HEK293 (cell line): ENCODE measurements at regions not wholly inside any gene's neighbourhood (a gene's known extent, or its start where the extent isn't known, plus 50 kb on each side); places are given as distances from the start of the nearest gene placed in this dataset.

Experiments used
- CTCF ChIA-PET: fragments of 350-600 bp; formaldehyde crosslinking; extraction: SDS; loops from one replicate; lab custom pipeline; 2021; ENCODE audit warnings: antibody characterized with exemption; lab: Yijun Ruan, JAX
- POLR2A ChIA-PET: fragments of 300-600 bp; formaldehyde crosslinking; extraction: SDS; loops from one replicate; lab custom pipeline; 2020; ENCODE audit warnings: antibody characterized with exemption, inconsistent platforms; lab: Yijun Ruan, JAX
- H3K27ac ChIP-seq: fragments of 200-500 bp; sonication (Bioruptor generic); 2 replicates; pipeline ENCODE4 v1.5.1; 2014; ENCODE audit warnings: low read depth, low read length, control low read depth, inconsistent platforms; ENCODE audit errors: extremely low read depth
- H3K36me3 ChIP-seq, 2 experiments: fragments of 200-500 bp in 1 of 2; sonication (Bioruptor generic) in 1 of 2; 1 replicate in 1 of 2; 2 replicates in 1 of 2; pipeline ENCODE4 v1.5.1; 2014 to 2017; ENCODE audit warnings: inconsistent platforms in 2 of 2, low read length in 2 of 2; ENCODE audit not compliant: control insufficient read depth in 2 of 2, insufficient read depth in 1 of 2
- H3K4me1 ChIP-seq: fragments of 200-500 bp; sonication (Bioruptor generic); 2 replicates; pipeline ENCODE4 v1.5.1; 2014; ENCODE audit warnings: mild to moderate bottlenecking, low read length, inconsistent platforms; ENCODE audit not compliant: control insufficient read depth, insufficient read depth
- H3K4me3 ChIP-seq: 2 replicates; pipeline ENCODE4 v1.5.1; 2011; ENCODE audit warnings: low read depth, mild to moderate bottlenecking, control low read depth, low read length, moderate library complexity
- H3K9me3 ChIP-seq: fragments of 200-500 bp; sonication (Bioruptor generic); 2 replicates; pipeline ENCODE4 v1.5.1; 2014; ENCODE audit warnings: low read depth, low read length, inconsistent platforms; ENCODE audit not compliant: control insufficient read depth, insufficient read depth
- KLF16 ChIP-seq: fragments of 450-650 bp; formaldehyde crosslinking; IDR thresholded peaks from 2 replicates; pipeline ENCODE4 v1.5.1; 2017; ENCODE audit warnings: missing biosample characterization, missing genetic modification characterization
- KLF9 ChIP-seq: fragments of 450-650 bp; formaldehyde crosslinking; IDR thresholded peaks from 2 replicates; pipeline ENCODE4 v1.5.1; 2016; ENCODE audit warnings: missing biosample characterization, missing genetic modification characterization, low read depth
- PRDM1 ChIP-seq: fragments of 450-650 bp; formaldehyde crosslinking; IDR thresholded peaks from 2 replicates; pipeline ENCODE4; 2016; ENCODE audit warnings: missing biosample characterization, missing genetic modification characterization
- TRIM28 ChIP-seq: IDR thresholded peaks from 2 replicates; pipeline ENCODE4 v1.6.1; 2011; ENCODE audit warnings: low read length, control low read depth, borderline replicate concordance
- ZBTB17 ChIP-seq: fragments of 450-650 bp; formaldehyde crosslinking; IDR thresholded peaks from 2 replicates; pipeline ENCODE4 v1.5.1; 2016; ENCODE audit warnings: missing biosample characterization, missing genetic modification characterization
- ZBTB21 ChIP-seq: fragments of 450-650 bp; formaldehyde crosslinking; IDR thresholded peaks from 2 replicates; pipeline ENCODE4 v1.5.1; 2017; ENCODE audit warnings: missing biosample characterization, missing genetic modification characterization
- ZFP41 ChIP-seq: fragments of 450-650 bp; formaldehyde crosslinking; IDR thresholded peaks from 2 replicates; pipeline ENCODE4 v1.5.1; 2016; ENCODE audit warnings: missing biosample characterization, missing genetic modification characterization, borderline replicate concordance
- ZNF155 ChIP-seq: fragments of 450-650 bp; formaldehyde crosslinking; IDR thresholded peaks from 2 replicates; pipeline ENCODE4 v1.5.1; 2016; ENCODE audit warnings: missing biosample characterization, missing genetic modification characterization
- ZNF2 ChIP-seq: fragments of 450-650 bp; formaldehyde crosslinking; IDR thresholded peaks from 2 replicates; pipeline ENCODE4 v1.5.1; 2016; ENCODE audit warnings: missing biosample characterization, missing genetic modification characterization
- ZNF211 ChIP-seq: fragments of 450-650 bp; formaldehyde crosslinking; IDR thresholded peaks from 2 replicates; pipeline ENCODE4 v1.5.1; 2016; ENCODE audit warnings: low read depth, missing biosample characterization, missing genetic modification characterization
- ZNF239 ChIP-seq: fragments of 450-650 bp; formaldehyde crosslinking; IDR thresholded peaks from 2 replicates; pipeline ENCODE4 v1.5.1; 2016; ENCODE audit warnings: missing biosample characterization, missing genetic modification characterization
- ZNF544 ChIP-seq: fragments of 450-650 bp; formaldehyde crosslinking; IDR thresholded peaks from 2 replicates; pipeline ENCODE4 v1.5.0; 2017; ENCODE audit warnings: missing biosample characterization, missing genetic modification characterization
- ZNF610 ChIP-seq: fragments of 450-650 bp; formaldehyde crosslinking; IDR thresholded peaks from 2 replicates; pipeline ENCODE4 v1.5.1; 2016; ENCODE audit warnings: missing biosample characterization, missing genetic modification characterization, borderline replicate concordance
- ZNF623 ChIP-seq: fragments of 450-650 bp; formaldehyde crosslinking; IDR thresholded peaks from 2 replicates; pipeline ENCODE4 v1.5.1; 2016; ENCODE audit warnings: missing biosample characterization, missing genetic modification characterization
- ZNF626 ChIP-seq: fragments of 450-650 bp; sonication (Bioruptor Pico); formaldehyde crosslinking; IDR thresholded peaks from 2 replicates; pipeline ENCODE4 v1.5.1; 2018; ENCODE audit warnings: missing biosample characterization, missing genetic modification characterization, inconsistent platforms
- ZNF629 ChIP-seq: fragments of 450-650 bp; formaldehyde crosslinking; IDR thresholded peaks from 2 replicates; pipeline ENCODE4 v1.5.1; 2017; ENCODE audit warnings: missing biosample characterization, missing genetic modification characterization
- ZNF785 ChIP-seq: fragments of 450-650 bp; formaldehyde crosslinking; IDR thresholded peaks from 2 replicates; pipeline ENCODE4 v1.5.1; 2016; ENCODE audit warnings: missing biosample characterization, missing genetic modification characterization
- ZNF837 ChIP-seq: fragments of 450-650 bp; formaldehyde crosslinking; IDR thresholded peaks from 2 replicates; pipeline ENCODE4 v1.5.1; 2016; ENCODE audit warnings: missing biosample characterization, missing genetic modification characterization
- ZXDB ChIP-seq: fragments of 450-650 bp; formaldehyde crosslinking; IDR thresholded peaks from 2 replicates; pipeline ENCODE4 v1.5.1; 2016; ENCODE audit warnings: missing biosample characterization, missing genetic modification characterization
- TF ChIP-seq, protein P1 (sequence below): fragments of 450-650 bp; formaldehyde crosslinking; IDR thresholded peaks from 2 replicates; pipeline ENCODE4 v1.5.1; 2016; ENCODE audit warnings: missing biosample characterization, missing genetic modification characterization
- TF ChIP-seq, protein P2 (sequence below): fragments of 450-650 bp; formaldehyde crosslinking; IDR thresholded peaks from 2 replicates; pipeline ENCODE4 v1.5.1; 2016; ENCODE audit warnings: missing biosample characterization, missing genetic modification characterization

DNA sequence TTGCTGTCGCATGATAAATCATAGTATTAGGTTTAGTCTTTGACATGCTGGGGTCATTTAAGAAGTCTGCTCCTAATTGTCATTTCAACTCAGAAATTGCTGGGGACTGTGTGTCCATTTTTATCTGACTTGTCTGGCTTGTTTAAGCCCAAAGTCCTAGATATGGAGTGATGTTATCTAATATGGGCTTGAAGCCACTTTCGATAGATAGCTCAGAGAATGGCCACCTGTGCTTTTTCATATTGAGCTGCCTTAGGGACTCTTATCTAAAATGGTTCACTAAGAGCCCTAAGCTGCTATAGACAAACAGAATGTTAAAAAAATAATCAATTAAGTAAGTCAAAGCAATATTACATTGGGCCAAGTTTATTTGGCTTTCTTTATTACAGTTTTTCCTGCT lies 81.6 kb upstream of the CNTNAP4 start:
- TF ChIP-seq ZBTB17 (no peak), PRDM1 (tag by site-specific recombination) (no peak), TRIM28 (no peak), ZFP41 (tag by site-specific recombination) (no peak), KLF16 (tag by site-specific recombination) (no peak), ZNF785 (tag by site-specific recombination) (no peak)
- TF ChIP-seq, protein P1, sequence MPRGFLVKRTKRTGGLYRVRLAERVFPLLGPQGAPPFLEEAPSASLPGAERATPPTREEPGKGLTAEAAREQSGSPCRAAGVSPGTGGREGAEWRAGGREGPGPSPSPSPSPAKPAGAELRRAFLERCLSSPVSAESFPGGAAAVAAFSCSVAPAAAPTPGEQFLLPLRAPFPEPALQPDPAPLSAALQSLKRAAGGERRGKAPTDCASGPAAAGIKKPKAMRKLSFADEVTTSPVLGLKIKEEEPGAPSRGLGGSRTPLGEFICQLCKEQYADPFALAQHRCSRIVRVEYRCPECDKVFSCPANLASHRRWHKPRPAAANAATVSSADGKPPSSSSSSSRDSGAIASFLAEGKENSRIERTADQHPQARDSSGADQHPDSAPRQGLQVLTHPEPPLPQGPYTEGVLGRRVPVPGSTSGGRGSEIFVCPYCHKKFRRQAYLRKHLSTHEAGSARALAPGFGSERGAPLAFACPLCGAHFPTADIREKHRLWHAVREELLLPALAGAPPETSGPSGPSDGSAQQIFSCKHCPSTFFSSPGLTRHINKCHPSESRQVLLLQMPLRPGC, result no peak
- TF ChIP-seq, protein P2, sequence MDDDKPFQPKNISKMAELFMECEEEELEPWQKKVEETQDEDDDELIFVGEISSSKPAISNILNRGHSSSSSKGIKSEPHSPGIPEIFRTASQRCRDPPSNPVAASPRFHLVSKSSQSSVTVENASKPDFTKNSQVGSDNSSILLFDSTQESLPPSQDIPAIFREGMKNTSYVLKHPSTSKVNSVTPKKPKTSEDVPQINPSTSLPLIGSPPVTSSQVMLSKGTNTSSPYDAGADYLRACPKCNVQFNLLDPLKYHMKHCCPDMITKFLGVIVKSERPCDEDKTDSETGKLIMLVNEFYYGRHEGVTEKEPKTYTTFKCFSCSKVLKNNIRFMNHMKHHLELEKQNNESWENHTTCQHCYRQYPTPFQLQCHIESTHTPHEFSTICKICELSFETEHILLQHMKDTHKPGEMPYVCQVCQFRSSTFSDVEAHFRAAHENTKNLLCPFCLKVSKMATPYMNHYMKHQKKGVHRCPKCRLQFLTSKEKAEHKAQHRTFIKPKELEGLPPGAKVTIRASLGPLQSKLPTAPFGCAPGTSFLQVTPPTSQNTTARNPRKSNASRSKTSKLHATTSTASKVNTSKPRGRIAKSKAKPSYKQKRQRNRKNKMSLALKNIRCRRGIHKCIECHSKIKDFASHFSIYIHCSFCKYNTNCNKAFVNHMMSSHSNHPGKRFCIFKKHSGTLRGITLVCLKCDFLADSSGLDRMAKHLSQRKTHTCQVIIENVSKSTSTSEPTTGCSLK (tag by site-specific recombination), result no peak
- ChIA-PET POLR2A (no interaction called here), CTCF (no interaction called here)
- Histone ChIP-seq H3K4me1 (no peaks in the 10 kb centered on the region), H3K27ac (no peak overlapping the region), H3K4me3 (no peak overlapping the region), H3K36me3 (no peaks in the 10 kb centered on the region), H3K9me3 (no peaks in the 10 kb centered on the region)

DNA sequence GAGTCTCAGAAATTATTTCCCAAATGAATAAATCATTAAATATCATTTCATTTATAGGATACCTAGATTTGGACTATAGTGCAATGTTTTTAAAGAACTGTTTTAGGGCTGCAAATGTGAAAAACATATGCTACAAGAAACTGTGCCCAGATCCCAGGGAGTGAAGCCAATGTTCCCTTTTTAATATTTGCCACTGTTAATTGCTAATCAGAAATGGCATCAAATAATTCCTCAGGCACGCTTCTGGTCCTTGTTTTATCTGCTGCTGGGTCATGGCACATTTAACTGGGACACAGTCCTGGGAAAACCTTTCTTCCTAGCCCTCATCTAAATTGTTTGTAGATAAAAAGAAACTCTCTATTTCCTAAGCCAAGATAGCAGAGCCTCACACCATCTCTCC lies 79.3 kb upstream of the CNTNAP4 start:
- Histone ChIP-seq H3K9me3 (no peaks in the 10 kb centered on the region), H3K36me3 (no peaks in the 10 kb centered on the region), H3K4me1 (no peaks in the 10 kb centered on the region), H3K27ac (no peak overlapping the region), H3K4me3 (no peak overlapping the region)
- CTCF ChIA-PET, result no interaction called here
- POLR2A ChIA-PET, result no interaction called here
- TF ChIP-seq ZNF544 (tag by site-specific recombination) (no peak), ZNF155 (tag by site-specific recombination) (no peak), ZNF629 (tag by site-specific recombination) (no peak), ZNF626 (tag by site-specific recombination) (no peak), ZXDB (no peak), ZNF623 (tag by site-specific recombination) (no peak), ZNF211 (tag by site-specific recombination) (no peak), ZBTB21 (no peak), ZNF239 (tag by site-specific recombination) (no peak), ZNF2 (no peak), ZNF837 (tag by site-specific recombination) (no peak), KLF9 (tag by site-specific recombination) (no peak), ZNF610 (tag by site-specific recombination) (no peak)
- TF ChIP-seq, protein P1, result no peak
